GM23338 (cell line): ENCODE measurements at regions not wholly inside any gene's neighbourhood (a gene's known extent, or its start where the extent isn't known, plus 50 kb on each side); places are given as distances from the start of the nearest gene placed in this dataset.

Experiments
- ATAC-seq: fragments of 200-7000 bp; cut with Tn5 transposase; 3 replicates; pipeline ENCODE4 v1.9.1; 2020
- DNase-seq: peaks from one replicate; pipeline ENCODE4 v3.0.0-alpha.2; 2015; ENCODE audit warnings: low spot score
- H2AFZ ChIP-seq: fragments of 200-600 bp; sonication (generic); 2 replicates; pipeline ENCODE4 v1.8.0; 2016; ENCODE audit warnings: antibody characterized with exemption, mild to moderate bottlenecking, moderate library complexity
- H3F3A ChIP-seq: fragments of 200-600 bp; sonication (generic); replicated peaks from 2 replicates; pipeline ENCODE4 v1.8.0; 2017; ENCODE audit warnings: antibody characterized with exemption, mixed run types, low read depth
- H3K27ac ChIP-seq: fragments of 200-600 bp; sonication (generic); 2 replicates; pipeline ENCODE4 v1.6.1; 2016; ENCODE audit warnings: low read depth
- H3K27me3 ChIP-seq: fragments of 200-600 bp; sonication (generic); 2 replicates; pipeline ENCODE4 v1.8.0; 2016; ENCODE audit warnings: mild to moderate bottlenecking, mixed run types, moderate library complexity; ENCODE audit not compliant: insufficient read depth
- H3K36me3 ChIP-seq: fragments of 200-600 bp; sonication (generic); 2 replicates; pipeline ENCODE4 v1.8.0; 2016; ENCODE audit warnings: mild to moderate bottlenecking; ENCODE audit not compliant: insufficient read depth
- H3K4me1 ChIP-seq: fragments of 200-600 bp; sonication (generic); 2 replicates; pipeline ENCODE4 v1.8.0; 2016; ENCODE audit warnings: mild to moderate bottlenecking, moderate library complexity; ENCODE audit not compliant: insufficient read depth
- H3K4me2 ChIP-seq: fragments of 200-600 bp; sonication (generic); 2 replicates; pipeline ENCODE4 v1.7.1; 2017; ENCODE audit warnings: mixed run types
- H3K4me3 ChIP-seq: fragments of 200-600 bp; sonication (generic); 2 replicates; pipeline ENCODE4 v1.6.1; 2016; ENCODE audit warnings: mixed run types
- H3K79me2 ChIP-seq: fragments of 200-600 bp; sonication (generic); replicated peaks from 2 replicates; pipeline ENCODE4 v1.8.0; 2017; ENCODE audit warnings: mild to moderate bottlenecking; ENCODE audit not compliant: insufficient read depth
- H3K9me2 ChIP-seq: fragments of 200-600 bp; sonication (generic); 2 replicates; pipeline ENCODE4 v1.8.0; 2017; ENCODE audit not compliant: insufficient read depth
- H4K20me1 ChIP-seq: fragments of 200-600 bp; sonication (generic); replicated peaks from 2 replicates; pipeline ENCODE4 v1.8.0; 2017; ENCODE audit warnings: mild to moderate bottlenecking; ENCODE audit not compliant: insufficient read depth
- H3K27ac Mint-ChIP-seq: 2 replicates; pipeline ENCODE4 v1.8.0; 2020; ENCODE audit warnings: inconsistent platforms, mild to moderate bottlenecking, moderate library complexity, mixed read lengths
- H3K27me3 Mint-ChIP-seq: 3 replicates; pipeline ENCODE4 v1.8.0; 2022; ENCODE audit warnings: low read depth, mild to moderate bottlenecking, moderate library complexity, mixed read lengths, inconsistent platforms; ENCODE audit not compliant: insufficient read depth, poor library complexity
- H3K36me3 Mint-ChIP-seq: 3 replicates; pipeline ENCODE4 v1.8.0; 2021; ENCODE audit warnings: low read depth, mild to moderate bottlenecking, inconsistent platforms, moderate library complexity, mixed read lengths
- H3K4me1 Mint-ChIP-seq: 3 replicates; pipeline ENCODE4 v1.8.0; 2020; ENCODE audit warnings: mild to moderate bottlenecking, inconsistent platforms, mixed read lengths
- H3K4me3 Mint-ChIP-seq: 3 replicates; pipeline ENCODE4 v1.8.0; 2021; ENCODE audit warnings: moderate library complexity, mild to moderate bottlenecking, inconsistent platforms, mixed read lengths
- H3K9me3 Mint-ChIP-seq: 3 replicates; pipeline ENCODE4 v1.8.0; 2020; ENCODE audit warnings: moderate library complexity, mild to moderate bottlenecking, inconsistent platforms, mixed read lengths
- EZH2 ChIP-seq: fragments of 200-600 bp; sonication (generic); IDR thresholded peaks from one replicate; pipeline ENCODE4 v1.8.0; 2017; ENCODE audit warnings: antibody characterized with exemption, mild to moderate bottlenecking, low read depth; ENCODE audit not compliant: unreplicated experiment
- EZH2phosphoT487 ChIP-seq: fragments of 200-600 bp; sonication (generic); IDR thresholded peaks from one replicate; pipeline ENCODE4 v1.8.1; 2018; ENCODE audit warnings: antibody characterized with exemption; ENCODE audit not compliant: unreplicated experiment
- STAT1 ChIP-seq: IDR thresholded peaks from one replicate; pipeline ENCODE4 v1.6.1; 2016; ENCODE audit warnings: antibody characterized with exemption; ENCODE audit not compliant: unreplicated experiment
- ZNF331 ChIP-seq: fragments of 250-450 bp; sonication (Bioruptor Pico); IDR thresholded peaks from 2 replicates; pipeline ENCODE4 v1.5.0; 2020; ENCODE audit warnings: low read depth, mild to moderate bottlenecking, moderate library complexity
- TF ChIP-seq, protein P1 (sequence below), 2 experiments: fragments of 200-600 bp in 1 of 2; sonication (generic) in 1 of 2; conservative IDR thresholded peaks; 2 replicates each; pipeline versions ENCODE4 v1.5.1 to v1.6.1; 2016 to 2017; ENCODE audit warnings: antibody characterized with exemption in 2 of 2, low read depth in 2 of 2, mild to moderate bottlenecking in 2 of 2, moderate library complexity in 1 of 2
- TF ChIP-seq, protein P2 (sequence below): fragments of 250-450 bp; sonication (Bioruptor Pico); IDR thresholded peaks from 2 replicates; pipeline ENCODE4 v1.5.0; 2020; ENCODE audit warnings: mild to moderate bottlenecking, moderate library complexity
- TF ChIP-seq, protein P3 (sequence below): IDR thresholded peaks from 2 replicates; pipeline ENCODE4 v1.6.1; 2016; ENCODE audit warnings: antibody characterized with exemption

DNA sequence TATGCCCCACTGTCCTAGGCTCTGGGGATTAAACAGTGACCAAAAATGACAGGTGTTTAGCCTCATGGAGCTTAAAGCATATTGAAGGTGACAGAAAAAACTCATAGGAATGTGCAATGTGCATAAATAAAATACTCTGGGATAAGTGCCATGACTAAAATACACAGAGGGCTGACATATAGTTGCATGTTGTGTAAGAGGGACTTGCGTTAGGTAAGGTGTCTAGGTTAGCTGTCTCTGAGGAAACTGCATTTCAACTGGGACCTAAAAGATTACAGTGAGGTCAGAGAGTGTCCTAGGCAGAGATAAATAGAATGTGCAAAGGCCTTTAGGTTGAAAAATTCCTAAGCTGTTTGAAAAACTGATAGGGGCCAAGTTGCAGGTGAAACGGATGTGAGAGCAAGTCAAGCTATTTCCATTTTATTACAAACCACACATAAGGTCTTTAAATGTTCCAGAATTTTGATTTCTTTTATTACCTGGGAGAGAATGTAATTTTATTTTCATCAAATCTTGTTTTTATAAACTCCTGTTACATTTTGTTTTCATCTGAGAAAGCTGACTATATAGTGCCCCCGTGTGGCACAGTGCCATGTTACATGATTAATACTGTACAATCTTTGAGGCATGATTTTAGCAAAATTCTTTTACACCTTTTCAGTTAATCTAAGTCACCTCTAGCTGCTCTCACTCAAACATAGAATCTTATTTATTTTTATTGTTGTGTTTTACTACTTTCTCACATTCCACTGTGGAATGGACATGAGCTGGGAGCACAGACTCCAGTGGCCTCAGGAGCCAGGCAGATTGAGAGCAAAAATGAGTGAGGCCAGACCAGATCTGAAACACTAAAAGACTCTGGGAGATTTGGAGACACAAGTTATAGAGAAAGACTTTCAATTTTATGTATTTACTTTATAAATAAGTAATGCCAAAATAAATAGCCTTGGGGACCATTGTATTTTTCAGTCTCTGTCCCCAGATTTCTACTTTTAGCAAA lies 259.6 kb upstream of the ZNF717 start:
- no peaks in the 10 kb centered on the region for H3K27me3 ChIP-seq
- TF ChIP-seq STAT1, result no peak
- TF ChIP-seq, protein P1, sequence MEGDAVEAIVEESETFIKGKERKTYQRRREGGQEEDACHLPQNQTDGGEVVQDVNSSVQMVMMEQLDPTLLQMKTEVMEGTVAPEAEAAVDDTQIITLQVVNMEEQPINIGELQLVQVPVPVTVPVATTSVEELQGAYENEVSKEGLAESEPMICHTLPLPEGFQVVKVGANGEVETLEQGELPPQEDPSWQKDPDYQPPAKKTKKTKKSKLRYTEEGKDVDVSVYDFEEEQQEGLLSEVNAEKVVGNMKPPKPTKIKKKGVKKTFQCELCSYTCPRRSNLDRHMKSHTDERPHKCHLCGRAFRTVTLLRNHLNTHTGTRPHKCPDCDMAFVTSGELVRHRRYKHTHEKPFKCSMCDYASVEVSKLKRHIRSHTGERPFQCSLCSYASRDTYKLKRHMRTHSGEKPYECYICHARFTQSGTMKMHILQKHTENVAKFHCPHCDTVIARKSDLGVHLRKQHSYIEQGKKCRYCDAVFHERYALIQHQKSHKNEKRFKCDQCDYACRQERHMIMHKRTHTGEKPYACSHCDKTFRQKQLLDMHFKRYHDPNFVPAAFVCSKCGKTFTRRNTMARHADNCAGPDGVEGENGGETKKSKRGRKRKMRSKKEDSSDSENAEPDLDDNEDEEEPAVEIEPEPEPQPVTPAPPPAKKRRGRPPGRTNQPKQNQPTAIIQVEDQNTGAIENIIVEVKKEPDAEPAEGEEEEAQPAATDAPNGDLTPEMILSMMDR (conservative IDR thresholded peaks at IDR 0.05; ENCODE audit: low read depth in 2 of 2), result peak; percentile 69 to 100
- H3K9me2 ChIP-seq, result no peaks in the 10 kb centered on the region
- ATAC-seq (peak; percentile 10; the same call in 2 of the 3 replicates), DNase-seq (peak; percentile 72)
- no peak overlapping the region for H2AFZ ChIP-seq
- Mint-ChIP-seq H3K4me1 (peaks cover 49% of the 10 kb centered on the region), H3K4me3 (no peak overlapping the region), H3K36me3 (peaks cover 7% of the 10 kb centered on the region; the same call in 2 of the 3 replicates), H3K27ac (peak overlapping the region; percentile 94), H3K9me3 (no peaks in the 10 kb centered on the region; the same call in 2 of the 3 replicates), H3K27me3 (peaks cover 2% of the 10 kb centered on the region)
- no peaks in the 10 kb centered on the region for H4K20me1 ChIP-seq
- H3K79me2 ChIP-seq, result no peaks in the 10 kb centered on the region
- H3K36me3 ChIP-seq, result no peaks in the 10 kb centered on the region
- peak overlapping the region; percentile 96 for H3K27ac ChIP-seq
- H3F3A ChIP-seq, result no peaks in the 10 kb centered on the region
- H3K4me1 ChIP-seq, result peaks cover 36% of the 10 kb centered on the region
- H3K4me2 ChIP-seq, result peak overlapping the region; percentile 27; the same call in 1 of the 2 replicates
- no peak overlapping the region for H3K4me3 ChIP-seq

DNA sequence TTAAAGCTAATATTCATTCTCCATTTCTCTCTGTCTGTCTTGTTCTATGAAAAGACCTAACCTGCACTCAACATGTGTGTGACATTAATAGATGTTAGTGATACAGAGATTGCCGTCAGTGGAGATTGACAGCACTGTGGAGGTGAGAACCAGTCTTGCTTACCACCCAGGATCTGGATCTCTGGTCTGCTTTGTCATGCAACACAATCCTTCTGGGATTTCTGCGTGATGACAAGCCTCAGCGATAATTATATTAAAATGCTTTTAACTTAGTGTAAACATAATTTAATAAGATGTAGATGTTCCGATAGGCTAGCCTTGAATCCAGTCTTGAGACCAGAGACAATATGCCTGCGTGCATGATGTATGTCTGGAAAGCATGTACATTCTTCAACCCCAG lies 262.0 kb upstream of the ZNF717 start:
- DNase-seq, result no peak
- Histone ChIP-seq H3K9me2 (no peaks in the 10 kb centered on the region; the same call in 1 of the 2 replicates), H3K79me2 (no peaks in the 10 kb centered on the region), H3K27me3 (no peaks in the 10 kb centered on the region), H3K4me2 (no peak overlapping the region), H4K20me1 (no peaks in the 10 kb centered on the region), H2AFZ (no peak overlapping the region), H3F3A (no peaks in the 10 kb centered on the region), H3K27ac (no peak overlapping the region), H3K4me3 (no peak overlapping the region), H3K4me1 (peaks cover 25% of the 10 kb centered on the region), H3K36me3 (no peaks in the 10 kb centered on the region)
- peaks cover 2% of the 10 kb centered on the region for H3K27me3 Mint-ChIP-seq
- H3K27ac Mint-ChIP-seq, result peak overlapping the region; percentile 79
- no peak for ATAC-seq
- H3K9me3 Mint-ChIP-seq, result no peaks in the 10 kb centered on the region; the same call in 2 of the 3 replicates
- H3K36me3 Mint-ChIP-seq, result peaks cover 4% of the 10 kb centered on the region; the same call in 2 of the 3 replicates
- H3K4me3 Mint-ChIP-seq, result no peak overlapping the region
- H3K4me1 Mint-ChIP-seq, result peaks cover 47% of the 10 kb centered on the region
- TF ChIP-seq EZH2, result no peak
- TF ChIP-seq ZNF331 (CRISPR knock-in tag), result no peak
- TF ChIP-seq, protein P1 (conservative IDR thresholded peaks at IDR 0.05; ENCODE audit: low read depth in 2 of 2), result no peak
- TF ChIP-seq, protein P2, sequence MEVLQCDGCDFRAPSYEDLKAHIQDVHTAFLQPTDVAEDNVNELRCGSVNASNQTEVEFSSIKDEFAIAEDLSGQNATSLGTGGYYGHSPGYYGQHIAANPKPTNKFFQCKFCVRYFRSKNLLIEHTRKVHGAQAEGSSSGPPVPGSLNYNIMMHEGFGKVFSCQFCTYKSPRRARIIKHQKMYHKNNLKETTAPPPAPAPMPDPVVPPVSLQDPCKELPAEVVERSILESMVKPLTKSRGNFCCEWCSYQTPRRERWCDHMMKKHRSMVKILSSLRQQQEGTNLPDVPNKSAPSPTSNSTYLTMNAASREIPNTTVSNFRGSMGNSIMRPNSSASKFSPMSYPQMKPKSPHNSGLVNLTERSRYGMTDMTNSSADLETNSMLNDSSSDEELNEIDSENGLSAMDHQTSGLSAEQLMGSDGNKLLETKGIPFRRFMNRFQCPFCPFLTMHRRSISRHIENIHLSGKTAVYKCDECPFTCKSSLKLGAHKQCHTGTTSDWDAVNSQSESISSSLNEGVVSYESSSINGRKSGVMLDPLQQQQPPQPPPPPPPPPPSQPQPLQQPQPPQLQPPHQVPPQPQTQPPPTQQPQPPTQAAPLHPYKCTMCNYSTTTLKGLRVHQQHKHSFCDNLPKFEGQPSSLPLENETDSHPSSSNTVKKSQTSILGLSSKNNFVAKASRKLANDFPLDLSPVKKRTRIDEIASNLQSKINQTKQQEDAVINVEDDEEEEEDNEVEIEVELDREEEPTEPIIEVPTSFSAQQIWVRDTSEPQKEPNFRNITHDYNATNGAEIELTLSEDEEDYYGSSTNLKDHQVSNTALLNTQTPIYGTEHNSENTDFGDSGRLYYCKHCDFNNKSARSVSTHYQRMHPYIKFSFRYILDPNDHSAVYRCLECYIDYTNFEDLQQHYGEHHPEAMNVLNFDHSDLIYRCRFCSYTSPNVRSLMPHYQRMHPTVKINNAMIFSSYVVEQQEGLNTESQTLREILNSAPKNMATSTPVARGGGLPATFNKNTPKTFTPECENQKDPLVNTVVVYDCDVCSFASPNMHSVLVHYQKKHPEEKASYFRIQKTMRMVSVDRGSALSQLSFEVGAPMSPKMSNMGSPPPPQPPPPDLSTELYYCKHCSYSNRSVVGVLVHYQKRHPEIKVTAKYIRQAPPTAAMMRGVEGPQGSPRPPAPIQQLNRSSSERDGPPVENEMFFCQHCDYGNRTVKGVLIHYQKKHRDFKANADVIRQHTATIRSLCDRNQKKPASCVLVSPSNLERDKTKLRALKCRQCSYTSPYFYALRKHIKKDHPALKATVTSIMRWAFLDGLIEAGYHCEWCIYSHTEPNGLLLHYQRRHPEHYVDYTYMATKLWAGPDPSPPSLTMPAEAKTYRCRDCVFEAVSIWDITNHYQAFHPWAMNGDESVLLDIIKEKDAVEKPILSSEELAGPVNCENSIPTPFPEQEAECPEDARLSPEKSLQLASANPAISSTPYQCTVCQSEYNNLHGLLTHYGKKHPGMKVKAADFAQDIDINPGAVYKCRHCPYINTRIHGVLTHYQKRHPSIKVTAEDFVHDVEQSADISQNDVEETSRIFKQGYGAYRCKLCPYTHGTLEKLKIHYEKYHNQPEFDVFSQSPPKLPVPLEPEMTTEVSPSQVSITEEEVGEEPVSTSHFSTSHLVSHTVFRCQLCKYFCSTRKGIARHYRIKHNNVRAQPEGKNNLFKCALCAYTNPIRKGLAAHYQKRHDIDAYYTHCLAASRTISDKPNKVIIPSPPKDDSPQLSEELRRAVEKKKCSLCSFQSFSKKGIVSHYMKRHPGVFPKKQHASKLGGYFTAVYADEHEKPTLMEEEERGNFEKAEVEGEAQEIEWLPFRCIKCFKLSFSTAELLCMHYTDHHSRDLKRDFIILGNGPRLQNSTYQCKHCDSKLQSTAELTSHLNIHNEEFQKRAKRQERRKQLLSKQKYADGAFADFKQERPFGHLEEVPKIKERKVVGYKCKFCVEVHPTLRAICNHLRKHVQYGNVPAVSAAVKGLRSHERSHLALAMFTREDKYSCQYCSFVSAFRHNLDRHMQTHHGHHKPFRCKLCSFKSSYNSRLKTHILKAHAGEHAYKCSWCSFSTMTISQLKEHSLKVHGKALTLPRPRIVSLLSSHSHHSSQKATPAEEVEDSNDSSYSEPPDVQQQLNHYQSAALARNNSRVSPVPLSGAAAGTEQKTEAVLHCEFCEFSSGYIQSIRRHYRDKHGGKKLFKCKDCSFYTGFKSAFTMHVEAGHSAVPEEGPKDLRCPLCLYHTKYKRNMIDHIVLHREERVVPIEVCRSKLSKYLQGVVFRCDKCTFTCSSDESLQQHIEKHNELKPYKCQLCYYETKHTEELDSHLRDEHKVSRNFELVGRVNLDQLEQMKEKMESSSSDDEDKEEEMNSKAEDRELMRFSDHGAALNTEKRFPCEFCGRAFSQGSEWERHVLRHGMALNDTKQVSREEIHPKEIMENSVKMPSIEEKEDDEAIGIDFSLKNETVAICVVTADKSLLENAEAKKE, result no peak
- TF ChIP-seq, protein P3, sequence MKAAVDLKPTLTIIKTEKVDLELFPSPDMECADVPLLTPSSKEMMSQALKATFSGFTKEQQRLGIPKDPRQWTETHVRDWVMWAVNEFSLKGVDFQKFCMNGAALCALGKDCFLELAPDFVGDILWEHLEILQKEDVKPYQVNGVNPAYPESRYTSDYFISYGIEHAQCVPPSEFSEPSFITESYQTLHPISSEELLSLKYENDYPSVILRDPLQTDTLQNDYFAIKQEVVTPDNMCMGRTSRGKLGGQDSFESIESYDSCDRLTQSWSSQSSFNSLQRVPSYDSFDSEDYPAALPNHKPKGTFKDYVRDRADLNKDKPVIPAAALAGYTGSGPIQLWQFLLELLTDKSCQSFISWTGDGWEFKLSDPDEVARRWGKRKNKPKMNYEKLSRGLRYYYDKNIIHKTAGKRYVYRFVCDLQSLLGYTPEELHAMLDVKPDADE, result no peak
- no peak for TF ChIP-seq STAT1
- TF ChIP-seq EZH2phosphoT487, result no peak
